Loucy (cell line): ENCODE measurements at regions not wholly inside any gene's neighbourhood (a gene's known extent, or its start where the extent isn't known, plus 50 kb on each side); places are given as distances from the start of the nearest gene placed in this dataset.

ENCODE experiments used
- H2AFZ ChIP-seq: fragments of 200-600 bp; sonication (generic); 2 replicates; pipeline ENCODE4 v1.6.0; 2016; ENCODE audit warnings: antibody characterized with exemption, mild to moderate bottlenecking, low read length, moderate library complexity
- H3F3A ChIP-seq: fragments of 200-600 bp; 2 replicates; pipeline ENCODE4 v1.6.0; 2016; ENCODE audit warnings: antibody characterized with exemption, low read depth, mild to moderate bottlenecking
- H3K27me3 ChIP-seq: fragments of 200-600 bp; sonication (generic); 2 replicates; pipeline ENCODE4 v1.6.1; 2014; ENCODE audit warnings: low read length, mild to moderate bottlenecking; ENCODE audit not compliant: insufficient read depth, poor library complexity, severe bottlenecking
- H3K36me3 ChIP-seq: fragments of 200-600 bp; sonication (generic); 2 replicates; pipeline ENCODE4 v1.6.1; 2016; ENCODE audit warnings: low read length; ENCODE audit not compliant: insufficient read depth
- H3K4me1 ChIP-seq: fragments of 200-600 bp; sonication (generic); 2 replicates; pipeline ENCODE4 v1.5.1; 2014; ENCODE audit warnings: low read length, mild to moderate bottlenecking; ENCODE audit not compliant: insufficient read depth, poor library complexity, severe bottlenecking
- H3K4me2 ChIP-seq: fragments of 200-600 bp; sonication (generic); 2 replicates; pipeline ENCODE4 v1.6.0; 2014; ENCODE audit warnings: antibody characterized with exemption, low read length, low read depth, mild to moderate bottlenecking; ENCODE audit not compliant: poor library complexity, severe bottlenecking
- H3K4me3 ChIP-seq: fragments of 200-600 bp; sonication (generic); 2 replicates; pipeline ENCODE4 v1.5.1; 2014; ENCODE audit warnings: low read length, mild to moderate bottlenecking, mixed read lengths; ENCODE audit not compliant: poor library complexity, severe bottlenecking
- H3K79me2 ChIP-seq: fragments of 200-600 bp; sonication (generic); 2 replicates; pipeline ENCODE4 v1.6.1; 2014; ENCODE audit warnings: low read length; ENCODE audit not compliant: insufficient read depth
- H3K9ac ChIP-seq: fragments of 200-600 bp; sonication (generic); 2 replicates; pipeline ENCODE4 v1.6.0; 2014; ENCODE audit warnings: mild to moderate bottlenecking, low read depth, low read length, moderate library complexity; ENCODE audit not compliant: poor library complexity, severe bottlenecking
- H3K9me2 ChIP-seq: fragments of 200-600 bp; sonication (generic); replicated peaks from 2 replicates; pipeline ENCODE4 v1.6.1; 2016; ENCODE audit warnings: low read depth, low read length, mixed read lengths
- H3K9me3 ChIP-seq: fragments of 200-600 bp; sonication (generic); 2 replicates; pipeline ENCODE4 v1.6.1; 2014; ENCODE audit warnings: mild to moderate bottlenecking, antibody characterized with exemption, low read length, low read depth; ENCODE audit not compliant: insufficient read depth
- H4K20me1 ChIP-seq: fragments of 200-600 bp; sonication (generic); 2 replicates; pipeline ENCODE4 v1.6.0; 2014; ENCODE audit warnings: antibody characterized with exemption, low read length, mild to moderate bottlenecking; ENCODE audit not compliant: insufficient read depth, poor library complexity, severe bottlenecking
- CTCF ChIP-seq: fragments of 200-600 bp; sonication (generic); conservative IDR thresholded peaks from 2 replicates; pipeline ENCODE4 v1.5.1; 2014; ENCODE audit warnings: mild to moderate bottlenecking, antibody characterized with exemption, low read length
- EZH2phosphoT487 ChIP-seq: fragments of 200-600 bp; IDR thresholded peaks from 2 replicates; pipeline ENCODE4 v1.6.1; 2018; ENCODE audit warnings: antibody characterized with exemption, mild to moderate bottlenecking, moderate library complexity, borderline replicate concordance

- H3K4me3 ChIP-seq = no peak overlapping the region
- H3F3A ChIP-seq = no peaks in the 10 kb centered on the region
- H3K9me2 ChIP-seq = no peaks in the 10 kb centered on the region
- H4K20me1 ChIP-seq = no peaks in the 10 kb centered on the region
- no peak overlapping the region for H2AFZ ChIP-seq
- H3K4me2 ChIP-seq = no peak overlapping the region
- no peaks in the 10 kb centered on the region for H3K79me2 ChIP-seq
- no peaks in the 10 kb centered on the region for H3K9me3 ChIP-seq
- no peaks in the 10 kb centered on the region for H3K36me3 ChIP-seq
- no peaks in the 10 kb centered on the region for H3K4me1 ChIP-seq
- H3K9ac ChIP-seq = no peak overlapping the region
- no peaks in the 10 kb centered on the region for H3K27me3 ChIP-seq
- TF ChIP-seq EZH2phosphoT487 = no peak
Observed at GRCh38 chr5:90109285-90109684, 300.3 kb downstream of the CETN3 start.

GRCh38 chr5:90099099-90099498 is 310.5 kb downstream of the CETN3 start:
- TF ChIP-seq EZH2phosphoT487 (no peak), CTCF (no peak)
- Histone ChIP-seq H3K4me1 (no peaks in the 10 kb centered on the region), H3K79me2 (no peaks in the 10 kb centered on the region), H3K9me2 (no peaks in the 10 kb centered on the region), H3K9me3 (no peaks in the 10 kb centered on the region), H3K4me2 (no peak overlapping the region), H2AFZ (no peak overlapping the region), H3K4me3 (no peak overlapping the region), H3K36me3 (no peaks in the 10 kb centered on the region), H3F3A (no peaks in the 10 kb centered on the region), H4K20me1 (no peaks in the 10 kb centered on the region), H3K27me3 (no peaks in the 10 kb centered on the region), H3K9ac (no peak overlapping the region)

GRCh38 chr5:90097082-90097477 is 312.5 kb downstream of the CETN3 start:
- Histone ChIP-seq H3K36me3 (no peaks in the 10 kb centered on the region), H3K4me3 (no peak overlapping the region), H3K4me1 (no peaks in the 10 kb centered on the region), H3K9ac (no peak overlapping the region), H3K27me3 (no peaks in the 10 kb centered on the region), H3K79me2 (no peaks in the 10 kb centered on the region), H3K9me2 (no peaks in the 10 kb centered on the region), H2AFZ (no peak overlapping the region), H3K4me2 (no peak overlapping the region), H3F3A (no peaks in the 10 kb centered on the region), H4K20me1 (no peaks in the 10 kb centered on the region), H3K9me3 (no peaks in the 10 kb centered on the region)
- TF ChIP-seq EZH2phosphoT487 (no peak), CTCF (no peak)

GRCh38 chr5:90096415-90097081 is 313.0 kb downstream of the CETN3 start:
- Histone ChIP-seq H3K27me3 (no peaks in the 10 kb centered on the region), H3K9me2 (no peaks in the 10 kb centered on the region), H2AFZ (no peak overlapping the region), H3K4me2 (no peak overlapping the region), H3F3A (no peaks in the 10 kb centered on the region), H3K36me3 (no peaks in the 10 kb centered on the region), H3K9ac (no peak overlapping the region), H3K4me1 (no peaks in the 10 kb centered on the region), H3K79me2 (no peaks in the 10 kb centered on the region), H3K9me3 (no peaks in the 10 kb centered on the region), H4K20me1 (no peaks in the 10 kb centered on the region), H3K4me3 (no peak overlapping the region)
- TF ChIP-seq EZH2phosphoT487 (no peak), CTCF (no peak)
